NCI-H1048 (cell line): ENCODE measurements at regions not wholly inside any gene's neighbourhood (a gene's known extent, or its start where the extent isn't known, plus 50 kb on each side); places are given as distances from the start of the nearest gene placed in this dataset.

Experiments used
- DNase-seq: peaks from one replicate; lab custom pipeline; 2025; lab: John Stamatoyannopoulos, UW

DNA sequence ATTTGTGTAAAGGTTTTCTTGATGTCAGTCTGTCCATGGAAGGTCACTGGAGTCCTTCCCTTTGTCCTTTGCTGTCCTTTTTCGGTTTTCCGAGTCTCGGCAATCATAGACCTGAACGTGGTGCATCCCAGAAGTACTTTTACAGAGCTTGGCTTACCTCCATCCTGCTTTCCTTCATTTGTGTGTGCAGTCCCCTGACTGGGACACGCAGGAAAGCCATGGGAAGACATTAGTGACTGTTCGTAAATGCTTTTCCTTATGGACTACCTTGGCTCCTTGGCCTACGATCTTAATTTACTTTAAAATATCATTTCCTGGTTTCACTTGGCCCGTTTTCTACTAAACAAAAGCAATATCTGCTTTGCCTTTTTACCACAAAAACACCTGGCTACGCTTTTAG is 328.4 kb upstream of the RARB start:
- DNase-seq = no peak

DNA sequence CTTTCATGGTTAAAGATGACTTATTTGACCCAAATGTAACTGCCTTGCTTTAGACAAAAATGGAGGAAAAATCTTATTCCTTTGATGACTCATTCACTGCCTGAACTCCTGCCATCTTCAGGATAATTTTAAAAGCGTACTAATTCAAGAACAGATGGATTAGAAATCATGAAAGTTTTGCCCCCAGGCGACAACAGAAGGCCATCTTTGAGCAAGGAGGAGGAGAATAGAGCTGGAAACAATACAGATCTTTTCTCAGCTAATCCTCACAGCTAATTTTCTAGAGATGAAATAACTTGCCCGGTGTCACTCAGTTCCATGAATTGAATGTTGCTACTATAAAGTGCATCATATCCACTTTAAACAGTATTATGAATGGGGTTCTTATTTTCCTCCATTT is 324.7 kb upstream of the RARB start:
- no peak for DNase-seq

DNA sequence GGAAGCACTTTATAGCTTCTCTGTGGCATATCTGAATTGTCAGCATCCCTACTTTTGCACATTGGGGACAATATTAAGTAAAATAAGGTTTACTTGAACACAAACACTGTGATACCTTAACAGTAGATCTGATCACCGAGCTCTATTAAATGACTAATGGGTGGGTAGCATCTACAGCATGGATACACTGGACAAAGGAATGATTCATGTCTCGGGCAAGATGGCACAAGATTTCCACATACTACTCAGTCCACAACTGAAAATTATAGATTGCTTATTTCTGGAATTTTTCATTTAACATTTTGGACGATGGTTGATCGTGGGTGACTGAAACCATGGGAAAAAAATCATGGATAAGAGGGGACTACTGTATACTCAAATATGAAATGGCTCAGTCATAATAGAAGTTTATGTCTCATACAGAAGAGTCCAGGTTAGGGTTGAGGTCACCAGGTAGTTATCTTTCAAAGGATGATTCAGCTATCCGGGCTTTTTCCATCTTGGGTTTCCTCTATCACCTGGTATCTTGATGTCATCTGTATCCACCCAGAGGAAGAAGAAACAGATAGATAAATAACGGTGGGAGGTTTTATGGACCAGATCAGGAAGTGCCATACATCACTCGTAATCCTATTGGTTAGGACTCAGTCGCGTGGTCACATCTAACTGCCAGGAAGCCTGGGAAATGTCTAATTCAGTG is 320.0 kb upstream of the RARB start:
- no peak for DNase-seq

DNA sequence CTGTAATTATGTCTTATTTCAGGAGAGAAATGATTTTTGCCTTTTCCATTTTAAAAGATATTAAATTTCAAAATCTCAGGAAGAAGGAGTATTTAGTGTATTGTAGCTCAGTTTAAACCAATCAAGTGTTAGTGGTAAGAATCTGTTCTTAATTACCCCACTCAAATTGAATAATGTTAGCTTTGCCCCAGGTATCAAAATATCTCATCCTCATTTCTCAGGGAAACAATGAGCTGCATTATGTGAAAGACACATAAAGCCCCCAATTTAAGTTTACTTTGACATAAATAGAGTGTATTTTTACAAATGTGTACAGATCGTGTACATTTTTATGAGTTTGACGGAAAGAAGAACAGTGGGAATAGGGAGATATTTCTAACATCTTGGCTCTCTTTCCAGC is 317.4 kb upstream of the RARB start:
- no peak for DNase-seq

DNA sequence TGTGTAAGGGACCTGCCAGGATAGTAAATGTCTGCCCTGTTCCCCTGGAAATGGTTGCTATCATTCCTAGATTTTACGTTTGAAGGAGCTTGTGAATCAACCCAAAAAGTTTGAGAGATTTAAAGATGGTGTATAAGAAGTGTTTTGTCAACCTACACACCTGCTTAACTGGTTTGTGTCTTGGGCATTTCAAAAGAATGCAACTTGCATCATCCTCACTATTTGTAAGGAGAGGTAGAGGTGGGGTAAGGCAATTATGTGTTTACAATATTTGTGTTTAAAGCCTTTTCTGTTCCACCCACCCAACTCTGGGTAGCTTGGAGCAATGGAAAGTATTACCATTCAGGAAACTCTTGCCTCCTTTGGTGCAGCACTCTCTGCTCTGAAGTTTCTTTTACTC is 314.2 kb upstream of the RARB start:
- DNase-seq = no peak

DNA sequence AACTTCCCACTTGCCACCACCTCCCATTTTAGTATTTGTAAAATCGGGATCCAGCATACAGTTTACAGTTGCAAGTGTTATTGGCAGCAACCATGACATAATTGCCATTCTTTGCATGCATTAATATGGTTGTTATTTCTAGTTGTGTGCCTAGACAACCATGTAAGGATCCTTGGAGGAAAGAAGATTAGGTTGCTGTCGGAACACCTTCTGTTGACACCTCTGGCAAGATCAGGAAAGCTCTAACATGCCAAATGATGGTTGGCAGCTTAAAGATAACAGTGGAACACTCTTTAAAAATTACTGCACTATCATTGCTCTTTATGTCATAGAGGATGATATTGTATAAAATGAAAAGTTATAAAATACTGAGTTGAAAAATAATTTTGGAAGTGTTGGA is 313.5 kb upstream of the RARB start:
- DNase-seq = no peak

DNA sequence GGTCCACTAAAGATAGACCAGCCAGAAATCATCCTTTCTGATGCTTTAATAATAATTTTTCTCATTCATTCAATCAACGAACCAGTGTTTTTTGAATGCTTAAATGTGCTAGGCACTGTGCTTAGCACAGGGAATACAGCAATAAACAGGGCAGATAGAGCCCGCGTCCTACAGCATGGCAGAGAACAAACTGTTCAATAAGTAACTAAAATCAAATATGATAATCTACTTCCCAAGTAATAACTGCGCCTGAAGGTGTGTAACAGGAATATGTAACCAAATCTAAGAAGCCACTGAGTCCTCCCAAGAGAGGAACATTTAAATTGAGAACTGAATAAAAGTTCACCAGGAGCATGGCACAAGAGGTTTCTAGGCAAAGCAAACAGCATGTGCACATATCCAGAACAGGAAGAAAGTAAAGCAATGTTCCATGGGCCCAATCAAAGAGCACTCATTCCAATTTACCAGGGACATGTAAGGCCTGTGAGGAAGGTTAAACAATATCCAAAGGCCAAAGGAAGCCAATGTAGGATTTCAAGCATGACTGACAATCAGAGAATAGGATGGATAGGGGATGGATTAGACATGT is 311.0 kb upstream of the RARB start:
- DNase-seq = no peak

DNA sequence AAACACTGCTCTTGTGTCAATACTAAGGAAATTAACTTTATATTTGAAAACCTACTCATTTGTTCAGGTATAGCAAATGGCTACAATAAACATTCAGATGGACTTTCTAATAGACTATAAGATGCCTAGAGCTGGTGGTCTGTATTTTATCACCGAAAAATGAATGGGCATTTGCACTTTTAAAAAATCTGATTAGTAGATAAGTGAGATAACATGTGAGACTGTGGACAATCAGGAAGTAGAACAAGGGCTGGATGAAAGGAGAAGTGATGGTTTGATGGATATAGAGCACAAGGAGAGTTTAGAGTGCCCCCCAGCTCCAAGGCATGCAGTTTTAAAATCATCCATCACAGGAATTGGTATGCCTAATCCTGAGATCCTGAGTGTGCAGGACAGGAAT is 308.4 kb upstream of the RARB start:
- no peak for DNase-seq

DNA sequence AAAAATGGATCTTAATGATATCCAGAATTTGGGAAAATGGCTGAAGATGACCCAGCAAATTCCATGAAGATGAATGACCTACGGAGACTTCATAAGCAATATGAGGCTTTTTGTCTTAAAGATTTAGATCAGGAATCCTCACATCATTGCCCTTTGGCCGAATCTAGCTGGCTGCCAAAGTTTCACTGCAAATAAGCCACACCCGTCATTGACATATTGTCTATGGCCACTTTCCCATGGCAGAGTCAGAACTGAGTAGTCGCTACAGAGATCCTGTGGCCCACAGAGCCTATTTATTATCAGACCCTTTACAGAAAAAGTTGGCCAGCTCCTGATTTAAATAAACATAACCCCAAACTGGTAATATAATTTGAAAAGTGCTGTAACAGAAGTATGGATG is 307.4 kb upstream of the RARB start:
- no peak for DNase-seq

DNA sequence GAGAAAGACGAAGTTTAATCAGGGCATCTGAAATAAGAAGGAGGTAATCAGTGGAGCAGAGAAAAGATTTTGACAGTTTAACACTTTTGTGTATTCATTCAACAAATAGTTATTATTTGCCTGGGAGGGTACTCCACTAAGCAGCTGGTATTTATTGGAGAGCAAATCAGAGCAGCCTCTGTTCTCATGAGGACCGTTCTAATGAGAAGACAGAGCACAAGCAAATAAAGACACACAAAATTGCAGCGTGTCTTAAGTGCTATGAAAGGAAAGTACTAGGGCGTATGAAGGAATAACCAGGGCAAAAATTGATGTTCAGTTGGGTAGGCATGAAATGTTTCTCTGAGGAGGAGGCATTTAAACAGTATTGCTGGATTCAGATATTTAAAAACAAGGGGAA is 302.9 kb upstream of the RARB start:
- DNase-seq = no peak

DNA sequence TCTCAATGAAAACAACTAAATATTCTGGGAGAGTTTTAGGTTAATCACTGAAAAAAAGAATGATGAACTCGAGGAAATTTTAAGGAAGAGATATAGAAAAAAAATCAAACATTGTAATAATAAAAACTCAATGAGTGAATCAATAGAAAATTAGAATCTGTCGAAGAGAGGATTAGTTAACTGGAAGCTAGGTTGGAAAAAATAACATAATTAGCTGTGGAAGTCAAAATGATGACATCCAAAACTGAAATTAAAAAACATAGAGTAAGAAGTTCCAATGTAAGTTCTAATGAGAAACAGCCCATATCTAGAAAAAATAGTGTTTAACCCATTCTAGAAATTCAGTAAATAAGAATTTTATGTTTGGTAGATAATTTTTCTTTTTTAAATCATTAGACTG is 299.3 kb upstream of the RARB start:
- no peak for DNase-seq

DNA sequence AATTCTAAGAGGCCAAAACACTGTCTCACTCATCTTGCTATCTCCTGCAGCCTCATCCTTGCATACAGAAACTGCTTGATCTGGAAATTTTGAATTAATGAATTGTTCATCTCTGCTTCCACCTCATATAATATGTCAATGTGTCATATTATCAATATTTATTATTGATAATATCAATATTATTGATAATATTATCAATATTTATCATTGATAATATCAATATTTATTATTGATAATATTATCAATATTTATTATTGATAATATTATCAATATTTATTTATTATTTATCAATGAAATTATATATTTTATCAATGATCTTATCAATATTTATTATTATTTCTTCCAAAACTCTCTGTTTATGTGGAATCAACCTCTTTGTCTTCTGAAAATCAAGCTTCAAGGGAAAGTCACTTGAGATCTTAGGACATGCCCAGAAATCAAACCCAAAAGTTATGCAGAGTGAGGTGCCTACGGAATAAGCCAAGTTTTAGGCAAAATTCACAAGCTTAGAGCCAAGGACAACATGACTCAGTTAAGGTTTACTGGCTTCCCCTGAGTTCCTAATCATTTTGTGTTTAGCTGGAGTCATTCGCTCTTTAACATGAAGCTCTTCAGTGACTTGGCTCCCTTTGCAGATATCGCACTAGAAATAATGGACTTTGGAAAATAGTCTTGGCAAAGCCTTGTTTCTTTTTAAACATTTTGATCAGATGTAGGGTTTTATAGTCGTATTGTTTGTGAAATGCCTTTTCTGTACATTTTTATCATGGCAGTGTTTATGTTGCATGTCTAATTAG is 297.1 kb upstream of the RARB start:
- DNase-seq = no peak

DNA sequence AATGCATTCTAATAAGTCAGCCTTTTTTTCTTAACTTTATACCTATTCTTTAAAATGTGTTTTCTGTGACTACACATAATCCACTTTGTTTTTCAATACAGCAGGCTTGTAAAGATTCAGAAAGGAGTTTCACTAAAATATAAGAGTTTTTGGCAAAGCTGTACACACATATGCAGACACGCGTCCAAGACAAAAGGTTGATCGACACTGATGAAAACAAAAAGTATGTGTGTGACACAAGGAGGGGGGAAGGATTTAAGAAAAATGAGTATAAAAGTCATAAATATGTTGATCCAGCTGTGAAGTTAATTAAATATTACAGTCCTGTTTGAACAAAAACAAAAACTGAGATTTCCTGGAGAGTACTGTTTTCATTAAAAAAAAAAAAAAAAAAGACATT is 294.5 kb upstream of the RARB start:
- DNase-seq = no peak

DNA sequence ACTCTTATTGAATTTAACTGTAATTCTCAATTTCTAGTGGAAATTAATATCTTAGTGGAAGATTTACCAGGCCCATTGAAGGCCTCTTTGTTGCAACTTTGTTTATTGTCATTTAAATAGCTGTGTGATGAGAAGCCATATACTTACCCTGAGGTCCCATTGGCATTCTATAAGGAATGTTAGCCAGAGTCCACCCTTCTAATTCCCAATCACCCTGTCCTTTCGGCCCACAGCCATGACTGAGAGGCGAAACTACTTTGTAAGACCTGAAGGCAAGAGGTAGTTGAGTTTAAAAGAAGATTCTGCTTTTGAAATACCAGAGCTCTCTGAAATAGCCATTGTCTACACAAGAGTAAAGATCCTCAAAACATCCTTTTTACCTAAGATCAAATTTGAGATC is 290.5 kb upstream of the RARB start:
- no peak for DNase-seq

DNA sequence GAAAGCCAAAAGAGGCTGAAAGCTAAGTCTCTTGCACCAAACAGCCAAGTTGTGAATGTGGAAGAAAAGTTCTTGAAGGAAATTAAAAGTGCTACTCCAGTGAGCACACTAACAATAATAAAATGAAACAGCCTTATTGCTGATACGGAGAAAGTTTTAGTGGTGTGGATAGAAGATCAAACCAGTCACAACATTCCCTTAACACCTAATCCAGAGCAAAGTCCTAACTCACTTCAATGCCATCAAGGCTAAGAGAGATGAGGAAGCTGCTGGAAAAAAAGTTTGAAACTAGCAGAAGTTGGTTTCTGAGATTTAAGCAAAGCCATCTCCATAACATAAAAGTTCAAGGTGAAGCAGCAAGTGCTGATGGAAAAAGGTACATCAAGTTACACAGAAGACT is 288.8 kb upstream of the RARB start:
- no peak for DNase-seq

DNA sequence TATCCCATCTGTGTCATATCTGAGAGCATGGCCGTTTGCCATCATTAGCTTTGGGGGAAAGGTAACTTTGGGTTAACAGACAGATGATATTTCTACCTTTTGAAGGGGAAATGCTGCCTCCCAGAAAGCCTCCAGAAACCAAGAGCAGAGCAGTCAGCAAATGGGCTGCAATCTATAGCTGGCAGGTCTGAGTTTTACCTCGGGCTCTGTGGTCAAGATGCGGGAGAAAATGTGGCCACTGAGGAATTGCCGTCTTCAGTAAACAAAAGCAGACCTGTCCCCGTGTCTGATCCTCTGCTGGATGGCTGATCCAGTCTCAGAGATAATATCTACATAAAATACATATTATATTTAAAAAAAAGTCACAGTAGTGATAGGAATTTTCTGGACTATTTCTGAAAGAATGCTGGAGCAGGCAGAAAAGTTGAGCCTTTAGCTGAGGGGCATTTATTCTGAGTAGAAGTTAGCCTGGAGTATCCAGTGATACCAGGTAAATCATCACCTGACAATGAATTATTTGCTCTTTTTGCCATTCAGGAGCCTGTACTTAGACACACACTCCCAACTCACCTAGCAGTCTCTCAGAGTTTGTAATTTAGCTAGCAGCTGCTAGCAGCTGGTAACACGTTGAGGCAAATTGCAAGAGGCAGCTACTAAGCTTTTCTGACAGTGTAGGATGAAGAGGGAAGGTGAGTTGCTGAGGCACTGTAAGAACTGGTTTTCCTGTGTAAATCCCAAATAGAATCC is 285.3 kb upstream of the RARB start:
- no peak for DNase-seq

DNA sequence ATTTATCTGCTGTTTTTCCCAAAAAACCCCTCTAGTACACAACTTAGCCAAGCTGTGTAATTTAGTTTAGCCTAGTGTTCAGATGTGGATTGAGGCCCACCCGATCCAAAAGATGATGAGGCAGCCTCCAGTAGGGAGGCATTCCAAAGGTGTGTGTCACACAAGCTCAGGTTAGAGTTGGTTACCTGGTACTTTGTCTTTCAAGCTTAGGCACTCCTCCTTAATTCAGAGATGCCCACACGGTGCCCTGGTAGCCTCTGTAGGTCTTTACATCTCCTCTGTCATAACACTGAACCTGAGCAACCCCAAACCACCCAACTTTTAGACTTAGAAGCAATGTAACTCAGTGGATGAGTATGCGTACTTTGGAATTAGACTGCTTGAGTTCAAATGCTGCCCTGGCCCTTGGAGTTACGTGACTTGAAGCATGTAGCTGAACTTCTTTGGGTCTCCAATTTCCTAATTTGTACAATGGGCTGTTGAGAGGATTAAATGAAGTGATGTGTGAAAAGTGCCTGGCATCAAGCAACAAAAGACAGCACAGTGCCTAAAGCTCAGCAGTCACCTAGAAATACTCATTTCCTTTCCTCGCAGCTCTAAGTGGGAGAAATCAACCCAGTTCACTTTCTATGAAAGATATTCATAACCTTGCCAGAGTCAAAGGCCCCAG is 284.6 kb upstream of the RARB start:
- no peak for DNase-seq

DNA sequence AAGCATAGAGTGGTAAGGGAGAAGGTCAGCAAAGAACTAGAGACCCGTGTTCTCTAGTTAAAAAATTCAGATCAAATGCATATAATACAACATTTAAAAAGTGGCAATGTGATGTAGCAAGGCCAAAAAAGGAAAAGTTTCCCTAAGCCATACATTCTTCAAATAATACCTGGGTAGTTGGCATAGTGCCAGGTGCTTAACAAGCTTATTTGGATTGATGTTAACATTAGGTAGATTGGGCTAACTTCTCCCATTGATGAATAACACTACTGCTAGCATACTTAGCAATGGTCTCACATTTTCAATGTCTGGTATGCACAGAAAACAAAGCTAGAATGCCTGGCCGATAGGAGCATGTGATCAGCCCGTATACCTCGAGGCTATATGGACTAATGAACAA is 283.6 kb upstream of the RARB start:
- DNase-seq = no peak

DNA sequence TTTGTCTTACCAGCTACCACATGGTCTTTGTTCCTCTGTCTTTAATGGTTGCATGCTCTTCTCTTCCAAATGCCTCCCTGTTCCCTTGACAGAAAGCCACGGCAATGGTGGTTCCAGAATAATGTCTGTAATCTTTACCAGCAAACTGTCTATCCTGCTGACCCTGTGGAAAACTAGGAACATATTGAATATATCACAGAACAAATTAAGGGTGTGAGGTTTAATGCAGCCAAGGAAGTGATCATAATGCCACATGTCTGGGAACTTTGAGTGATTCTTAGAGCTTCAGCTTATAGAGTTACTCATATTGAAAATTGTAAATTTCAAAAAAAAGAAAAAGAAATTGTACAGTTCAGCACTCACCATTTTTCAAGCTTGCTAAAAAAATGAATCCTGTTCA is 282.9 kb upstream of the RARB start:
- no peak for DNase-seq

DNA sequence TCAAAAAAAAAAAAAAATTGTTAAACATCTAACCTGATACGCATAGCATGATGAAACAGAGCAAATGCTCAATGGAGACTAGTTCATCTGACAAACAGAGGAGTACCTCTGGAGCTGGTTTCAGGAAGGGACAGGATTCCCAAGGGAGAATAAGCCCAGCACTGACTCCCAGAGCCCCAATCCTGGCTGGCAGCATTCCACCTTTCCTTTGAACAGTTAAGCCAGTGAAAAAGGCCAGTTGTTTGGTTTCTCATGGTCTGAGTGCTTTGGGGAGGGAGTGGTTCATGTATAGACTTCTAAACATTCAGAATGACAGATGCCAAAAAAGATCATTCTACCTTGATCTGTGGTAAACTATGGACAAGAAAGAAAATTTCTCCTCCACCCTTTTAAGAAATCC is 277.9 kb upstream of the RARB start:
- DNase-seq = no peak

DNA sequence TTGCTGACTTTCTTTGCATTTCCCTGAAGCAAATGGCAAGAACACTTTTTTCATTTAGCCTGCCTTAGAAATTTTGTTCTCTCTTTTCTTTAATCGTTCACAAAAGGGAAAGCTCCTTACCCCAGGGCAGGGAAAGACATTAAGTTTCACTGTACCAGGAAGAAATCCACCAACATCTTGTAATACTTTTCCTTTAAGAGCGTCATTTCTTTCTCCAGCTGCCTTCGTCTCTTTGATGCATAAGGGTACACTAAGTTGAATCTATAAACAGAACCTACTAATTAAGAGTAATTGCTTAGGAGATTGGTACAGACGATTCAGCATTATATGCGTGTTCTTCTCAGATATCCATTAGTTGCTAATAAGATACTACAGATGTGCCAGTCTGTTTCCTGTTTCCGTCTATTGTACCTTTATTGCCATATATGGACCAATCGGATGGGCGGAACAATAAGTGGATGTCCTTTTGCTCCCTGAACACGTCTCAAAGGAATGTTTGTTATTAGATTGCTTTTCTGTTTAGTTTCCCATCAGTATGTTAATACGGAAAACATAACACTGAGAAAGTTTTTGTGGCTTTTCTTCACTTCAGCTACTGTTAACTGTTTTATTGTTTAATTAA is 276.7 kb upstream of the RARB start:
- no peak for DNase-seq

DNA sequence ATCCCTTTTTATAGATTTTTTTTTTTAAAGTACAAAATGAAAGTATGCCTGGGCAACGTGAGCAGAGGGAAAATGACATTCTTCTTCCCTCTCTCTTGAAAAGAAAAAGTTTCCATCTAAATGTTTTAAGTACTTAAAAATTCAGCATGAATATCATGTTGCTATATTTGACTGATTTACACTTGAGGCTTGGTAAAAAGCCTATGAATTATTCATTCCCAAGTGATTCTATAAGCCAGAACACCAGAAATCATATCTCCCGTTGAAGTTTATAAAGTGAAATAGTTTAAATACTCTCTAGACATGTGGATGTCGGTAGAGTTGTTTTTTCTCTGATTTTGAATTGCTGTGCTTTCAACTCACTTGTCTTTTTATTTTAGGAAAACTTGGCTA is 276.2 kb upstream of the RARB start:
- no peak for DNase-seq
